Tibial artery (tissue), 4 donors: ENCODE measurements at regions not wholly inside any gene's neighbourhood (a gene's known extent, or its start where the extent isn't known, plus 50 kb on each side); places are given as distances from the start of the nearest gene placed in this dataset.

Experiments
- DNase-seq, 2 donors: peaks; one replicate each; pipeline ENCODE4 v3.0.0-alpha.2; 2019
- H3K27ac ChIP-seq, 2 donors: fragments of 200-600 bp; sonication (generic) in 1 of 2; 1 replicate in 1 of 2; 2 replicates in 1 of 2; pipeline ENCODE4 v1.5.1; 2018 to 2019; ENCODE audit warnings: mild to moderate bottlenecking in 1 of 2
- H3K27me3 ChIP-seq, 2 donors: fragments of 200-600 bp; sonication (generic) in 1 of 2; one replicate each; pipeline versions ENCODE4 v1.5.1 to v1.6.0; 2016 to 2019
- H3K36me3 ChIP-seq, 3 donors: fragments of 200-600 bp; sonication (generic) in 2 of 3; one replicate each; pipeline ENCODE4 v1.5.1; 2016 to 2019; ENCODE audit warnings: mild to moderate bottlenecking in 2 of 3
- H3K4me1 ChIP-seq, 4 donors: fragments of 200-600 bp; sonication (generic) in 2 of 4; 1 replicate in 3 of 4; 2 replicates in 1 of 4; pipeline ENCODE4 v1.5.1; 2016 to 2019
- H3K4me3 ChIP-seq, 2 donors: fragments of 200-600 bp; sonication (generic) in 1 of 2; 1 replicate in 1 of 2; 2 replicates in 1 of 2; pipeline ENCODE4 v1.5.1; 2018 to 2019; ENCODE audit warnings: mild to moderate bottlenecking in 2 of 2
- H3K9me3 ChIP-seq, 3 donors: fragments of 200-600 bp; sonication (generic) in 1 of 3; one replicate each; pipeline ENCODE4 v1.5.1; 2016 to 2019
- CTCF ChIP-seq, 2 experiments: fragments of 200-600 bp in 1 of 2; fragments of 450-650 bp in 1 of 2; IDR thresholded peaks; one replicate each; pipeline ENCODE4 v1.5.1; 2017 to 2019; ENCODE audit warnings: antibody characterized with exemption in 2 of 2, mild to moderate bottlenecking in 1 of 2, moderate library complexity in 1 of 2
- intact Hi-C: fragments of 100-400 bp; cut with DNase I; formaldehyde crosslinking; loops from one replicate; pipeline ENCODE4 v1.15.0; 2023; ENCODE audit warnings: low total_unique reads

GRCh38 chr13:21979161-21979806 is 308.4 kb downstream of the FGF9 start:
- intact Hi-C loops, result no loop called here
- no peak for TF ChIP-seq CTCF (IDR thresholded peaks at IDR 0.05)
- no peak overlapping the region for H3K4me3 ChIP-seq
- DNase-seq, result no peak
- H3K4me1 ChIP-seq, result no peaks in the 10 kb centered on the region
- no peaks in the 10 kb centered on the region for H3K27me3 ChIP-seq
- no peaks in the 10 kb centered on the region for H3K36me3 ChIP-seq
- H3K9me3 ChIP-seq, result no peaks in the 10 kb centered on the region
- H3K27ac ChIP-seq, result no peak overlapping the region

- intact Hi-C loops, result no loop called here
- no peak overlapping the region for H3K4me3 ChIP-seq
Observed at GRCh38 chr13:21980049-21980448, 309.2 kb downstream of the FGF9 start.

GRCh38 chr13:21984156-21984555 is 313.3 kb downstream of the FGF9 start:
- Histone ChIP-seq H3K36me3 (no peaks in the 10 kb centered on the region), H3K4me1 (no peaks in the 10 kb centered on the region), H3K9me3 (no peaks in the 10 kb centered on the region), H3K4me3 (no peak overlapping the region), H3K27ac (no peak overlapping the region), H3K27me3 (no peaks in the 10 kb centered on the region)
- DNase-seq, result no peak
- intact Hi-C loops, result no loop called here
- no peak for TF ChIP-seq CTCF (IDR thresholded peaks at IDR 0.05)

More at GRCh38 chr13:21980049-21980448, 309.2 kb downstream of the FGF9 start:
- Histone ChIP-seq H3K27ac (no peak overlapping the region), H3K9me3 (no peaks in the 10 kb centered on the region), H3K27me3 (no peaks in the 10 kb centered on the region), H3K4me1 (no peaks in the 10 kb centered on the region), H3K36me3 (no peaks in the 10 kb centered on the region)
- DNase-seq, result no peak
- no peak for TF ChIP-seq CTCF (IDR thresholded peaks at IDR 0.05)

- H3K4me1 ChIP-seq, result no peaks in the 10 kb centered on the region
- DNase-seq, result peak; percentile 84 to 85
- H3K36me3 ChIP-seq, result no peaks in the 10 kb centered on the region
- no peaks in the 10 kb centered on the region for H3K9me3 ChIP-seq
- intact Hi-C loops, result no loop called here
- H3K4me3 ChIP-seq, result no peak overlapping the region
- TF ChIP-seq CTCF (IDR thresholded peaks at IDR 0.05), result no peak
- H3K27ac ChIP-seq, result no peak overlapping the region
- H3K27me3 ChIP-seq, result no peaks in the 10 kb centered on the region
Observed at GRCh38 chr13:21986602-21987001, 315.7 kb downstream of the FGF9 start.

GRCh38 chr13:21987793-21988192 is 316.9 kb downstream of the FGF9 start:
- Histone ChIP-seq H3K4me1 (no peaks in the 10 kb centered on the region), H3K27ac (no peak overlapping the region), H3K9me3 (no peaks in the 10 kb centered on the region), H3K27me3 (no peaks in the 10 kb centered on the region), H3K36me3 (no peaks in the 10 kb centered on the region), H3K4me3 (no peak overlapping the region)
- no peak for DNase-seq
- intact Hi-C loops, result no loop called here
- no peak for TF ChIP-seq CTCF (IDR thresholded peaks at IDR 0.05)

- H3K9me3 ChIP-seq, result no peaks in the 10 kb centered on the region
- H3K27me3 ChIP-seq, result no peaks in the 10 kb centered on the region
- H3K36me3 ChIP-seq, result no peaks in the 10 kb centered on the region
- intact Hi-C loops, result no loop called here
- TF ChIP-seq CTCF (IDR thresholded peaks at IDR 0.05), result no peak
- H3K4me3 ChIP-seq, result no peak overlapping the region
- DNase-seq, result no peak
- H3K27ac ChIP-seq, result no peak overlapping the region
- no peaks in the 10 kb centered on the region for H3K4me1 ChIP-seq
Observed at GRCh38 chr13:21988624-21989023, 317.8 kb downstream of the FGF9 start.
